Activated CD4-positive, alpha-beta T cell treated with anti-CD3 and anti-CD28 coated beads, Interleukin-2, Interleukin-4, amounts not matched to agents 100 ng/mL and 50 ng/mL, durations not matched to agents 16 hours and 8 hours (primary cell): ENCODE measurements at regions not wholly inside any gene's neighbourhood (a gene's known extent, or its start where the extent isn't known, plus 50 kb on each side); places are given as distances from the start of the nearest gene placed in this dataset.
"Not testable (repeated sequence)": the region's sequence is repeated elsewhere in the genome, so short reads cannot be mapped to it uniquely, and the experiment has no call there.

ENCODE experiments used
- DNase-seq: peaks from one replicate; pipeline ENCODE4 v3.0.0-alpha.2; 2020; ENCODE audit warnings: low spot score

- not testable (repeated sequence) for DNase-seq
Measured at GRCh38 chr5:21336478-21336877, 1348.5 kb upstream of the CDH18 start.

GRCh38 chr5:21315376-21315775, 1327.4 kb upstream of the CDH18 start:
- DNase-seq = not testable (repeated sequence)

- DNase-seq = not testable (repeated sequence)
Measured at GRCh38 chr5:21301205-21301604, 1313.2 kb upstream of the CDH18 start.

- not testable (repeated sequence) for DNase-seq
Measured at GRCh38 chr5:21274361-21274760, 1286.4 kb upstream of the CDH18 start.

- DNase-seq = no peak
Measured at GRCh38 chr5:21263361-21263760, 1275.4 kb upstream of the CDH18 start.

- DNase-seq = no peak
Measured at GRCh38 chr5:21254161-21254560, 1266.2 kb upstream of the CDH18 start.

GRCh38 chr5:21244982-21245381, 1257.0 kb upstream of the CDH18 start:
- DNase-seq = no peak

GRCh38 chr5:21238786-21239185, 1250.8 kb upstream of the CDH18 start:
- DNase-seq = no peak

GRCh38 chr5:21237461-21237860, 1249.5 kb upstream of the CDH18 start:
- DNase-seq = no peak

- no peak for DNase-seq
Measured at GRCh38 chr5:21236971-21237427, 1249.0 kb upstream of the CDH18 start.

GRCh38 chr5:21236104-21236503, 1248.1 kb upstream of the CDH18 start:
- no peak for DNase-seq

- no peak for DNase-seq
Measured at GRCh38 chr5:21225223-21226064, 1237.4 kb upstream of the CDH18 start.

GRCh38 chr5:21221616-21222015, 1233.6 kb upstream of the CDH18 start:
- DNase-seq = no peak

GRCh38 chr5:21219966-21220365, 1232.0 kb upstream of the CDH18 start:
- DNase-seq = no peak

- no peak for DNase-seq
Measured at GRCh38 chr5:21219251-21219650, 1231.3 kb upstream of the CDH18 start.

GRCh38 chr5:21212026-21212425, 1224.0 kb upstream of the CDH18 start:
- DNase-seq = no peak

GRCh38 chr5:21209409-21209808, 1221.4 kb upstream of the CDH18 start:
- DNase-seq = no peak

GRCh38 chr5:21199087-21199486, 1211.1 kb upstream of the CDH18 start:
- DNase-seq = no peak

- no peak for DNase-seq
Measured at GRCh38 chr5:21195145-21195544, 1207.1 kb upstream of the CDH18 start.

GRCh38 chr5:21185536-21185935, 1197.5 kb upstream of the CDH18 start:
- no peak for DNase-seq

GRCh38 chr5:21184581-21184980, 1196.6 kb upstream of the CDH18 start:
- no peak for DNase-seq

GRCh38 chr5:21181609-21182125, 1193.7 kb upstream of the CDH18 start:
- DNase-seq = no peak

- DNase-seq = no peak
Measured at GRCh38 chr5:21173526-21173925, 1185.5 kb upstream of the CDH18 start.

GRCh38 chr5:21173036-21173435, 1185.0 kb upstream of the CDH18 start:
- DNase-seq = no peak
